MCF 10A (cell line): ENCODE measurements at regions not wholly inside any gene's neighbourhood (a gene's known extent, or its start where the extent isn't known, plus 50 kb on each side); places are given as distances from the start of the nearest gene placed in this dataset.

Experiments used
- BruUV-seq: library from RNA; stranded (reverse); fragments of 400-500 nt; replicated peaks from 2 replicates; lab custom pipeline; 2021; lab: Mats Ljungman, UMichigan
- CTCF ChIA-PET: fragments of 300-600 bp; sonication (Branson Sonifier 250); formaldehyde crosslinking; extraction: SDS; loops from one replicate; lab custom pipeline; 2021; ENCODE audit warnings: antibody characterized with exemption, inconsistent platforms; lab: Yijun Ruan, JAX
- POLR2A ChIA-PET: fragments of 300-600, 350-650 bp; sonication (Branson Sonifier 250); formaldehyde crosslinking; extraction: SDS; loops from one replicate; lab custom pipeline; 2020; ENCODE audit warnings: antibody characterized with exemption, inconsistent platforms; lab: Yijun Ruan, JAX
- DNase-seq: peaks from one replicate; pipeline ENCODE4 v3.0.0-alpha.2; 2018; ENCODE audit not compliant: unreplicated experiment
- H3K27ac Mint-ChIP-seq: one replicate; pipeline ENCODE4 v1.8.0; 2022; ENCODE audit warnings: mild to moderate bottlenecking, low read depth, mixed read lengths; ENCODE audit not compliant: unreplicated experiment
- H3K27me3 Mint-ChIP-seq: one replicate; pipeline ENCODE4 v1.8.0; 2022; ENCODE audit warnings: mixed read lengths; ENCODE audit not compliant: insufficient read depth, unreplicated experiment
- H3K36me3 Mint-ChIP-seq: one replicate; pipeline ENCODE4 v1.8.0; 2022; ENCODE audit warnings: mild to moderate bottlenecking, moderate library complexity, mixed read lengths; ENCODE audit not compliant: insufficient read depth, unreplicated experiment
- H3K4me1 Mint-ChIP-seq: one replicate; pipeline ENCODE4 v1.8.0; 2022; ENCODE audit warnings: mixed read lengths; ENCODE audit not compliant: insufficient read depth, unreplicated experiment
- H3K4me3 Mint-ChIP-seq: one replicate; pipeline ENCODE4 v1.8.0; 2022; ENCODE audit warnings: mild to moderate bottlenecking, moderate library complexity, mixed read lengths; ENCODE audit not compliant: unreplicated experiment
- H3K9me3 Mint-ChIP-seq: one replicate; pipeline ENCODE4 v1.8.0; 2022; ENCODE audit warnings: mixed read lengths; ENCODE audit not compliant: unreplicated experiment
- intact Hi-C: fragments of 100-400 bp; cut with micrococcal nuclease; formaldehyde crosslinking; loops from 2 replicates; pipeline ENCODE4 v1.14.1; 2022
- TF ChIP-seq, protein P1 (sequence below): fragments of 200-600 bp; IDR thresholded peaks from one replicate; pipeline ENCODE4 v1.8.0; 2022; ENCODE audit warnings: antibody characterized with exemption, mild to moderate bottlenecking; ENCODE audit not compliant: unreplicated experiment

GRCh38 chr12:97862072-97862471 is 399.5 kb downstream of the RMST start:
- TF ChIP-seq, protein P1, sequence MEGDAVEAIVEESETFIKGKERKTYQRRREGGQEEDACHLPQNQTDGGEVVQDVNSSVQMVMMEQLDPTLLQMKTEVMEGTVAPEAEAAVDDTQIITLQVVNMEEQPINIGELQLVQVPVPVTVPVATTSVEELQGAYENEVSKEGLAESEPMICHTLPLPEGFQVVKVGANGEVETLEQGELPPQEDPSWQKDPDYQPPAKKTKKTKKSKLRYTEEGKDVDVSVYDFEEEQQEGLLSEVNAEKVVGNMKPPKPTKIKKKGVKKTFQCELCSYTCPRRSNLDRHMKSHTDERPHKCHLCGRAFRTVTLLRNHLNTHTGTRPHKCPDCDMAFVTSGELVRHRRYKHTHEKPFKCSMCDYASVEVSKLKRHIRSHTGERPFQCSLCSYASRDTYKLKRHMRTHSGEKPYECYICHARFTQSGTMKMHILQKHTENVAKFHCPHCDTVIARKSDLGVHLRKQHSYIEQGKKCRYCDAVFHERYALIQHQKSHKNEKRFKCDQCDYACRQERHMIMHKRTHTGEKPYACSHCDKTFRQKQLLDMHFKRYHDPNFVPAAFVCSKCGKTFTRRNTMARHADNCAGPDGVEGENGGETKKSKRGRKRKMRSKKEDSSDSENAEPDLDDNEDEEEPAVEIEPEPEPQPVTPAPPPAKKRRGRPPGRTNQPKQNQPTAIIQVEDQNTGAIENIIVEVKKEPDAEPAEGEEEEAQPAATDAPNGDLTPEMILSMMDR: no peak
- DNase-seq: no peak
- H3K36me3 Mint-ChIP-seq: no peaks in the 10 kb centered on the region
- no peak overlapping the region for H3K27ac Mint-ChIP-seq
- H3K4me3 Mint-ChIP-seq: no peak overlapping the region
- BruUV-seq: no TSS peak
- H3K27me3 Mint-ChIP-seq: no peaks in the 10 kb centered on the region
- peaks cover 18% of the 10 kb centered on the region for H3K9me3 Mint-ChIP-seq
- intact Hi-C loops: no loop called here
- CTCF ChIA-PET: interaction anchor here (0.6 kb wide), 1 partner anchor 386 kb away, joined by 3 read pairs; no protein-coding TSS in a partner anchor
- H3K4me1 Mint-ChIP-seq: no peaks in the 10 kb centered on the region
- POLR2A ChIA-PET: no interaction called here

DNA sequence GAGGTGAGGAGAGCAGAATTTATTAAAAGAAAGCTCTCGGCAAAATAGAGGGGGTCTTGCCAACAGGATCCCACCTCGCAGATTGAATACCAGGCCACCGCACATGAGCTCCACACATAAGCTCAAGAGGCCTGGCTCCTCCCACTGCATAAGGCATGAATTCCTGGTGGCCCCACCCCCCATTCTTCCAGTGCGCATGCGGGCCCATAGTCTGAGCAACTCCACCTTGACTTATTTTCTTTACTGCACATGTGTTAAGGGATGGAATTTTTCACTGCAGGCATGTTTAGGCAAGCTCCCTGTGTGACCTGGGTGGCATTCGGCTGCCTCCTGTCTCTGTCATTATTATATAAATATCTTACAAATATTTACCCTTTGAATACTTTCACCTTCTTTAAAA is 412.5 kb downstream of the RMST start:
- H3K4me1 Mint-ChIP-seq: no peaks in the 10 kb centered on the region
- ChIA-PET POLR2A (no interaction called here), CTCF (interaction anchor here (0.6 kb wide), 1 partner anchor 18 kb away, joined by 3 read pairs; no protein-coding TSS in a partner anchor)
- H3K36me3 Mint-ChIP-seq: no peaks in the 10 kb centered on the region
- intact Hi-C loops: no loop called here
- BruUV-seq: no TSS peak
- TF ChIP-seq, protein P1: no peak
- peaks cover 15% of the 10 kb centered on the region for H3K9me3 Mint-ChIP-seq
- no peak overlapping the region for H3K4me3 Mint-ChIP-seq
- no peak for DNase-seq
- H3K27ac Mint-ChIP-seq: peak overlapping the region; percentile 67
- H3K27me3 Mint-ChIP-seq: no peaks in the 10 kb centered on the region

DNA sequence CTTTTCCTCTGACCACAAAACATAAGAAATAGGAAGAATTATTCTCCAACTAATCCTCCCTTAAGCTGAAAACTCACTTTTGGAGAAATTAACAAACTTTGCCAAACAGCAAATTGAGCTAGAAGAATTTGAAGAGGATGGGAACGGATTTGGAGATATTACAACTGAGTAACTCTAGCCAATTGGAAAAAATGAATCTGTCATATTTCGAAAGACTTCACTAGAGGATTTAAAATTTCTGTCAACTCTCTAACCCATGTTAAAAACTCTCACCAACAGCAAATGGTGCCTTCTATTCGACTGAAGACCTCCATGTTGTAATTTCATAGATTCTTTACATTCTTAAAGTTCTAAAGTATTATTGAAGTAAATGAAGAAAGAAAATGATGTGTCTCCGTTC is 414.2 kb downstream of the RMST start:
- H3K4me3 Mint-ChIP-seq: no peak overlapping the region
- H3K27me3 Mint-ChIP-seq: no peaks in the 10 kb centered on the region
- no TSS peak for BruUV-seq
- CTCF ChIA-PET: interaction anchor here (0.6 kb wide), 1 partner anchor 154 kb away, joined by 3 read pairs; no protein-coding TSS in a partner anchor
- DNase-seq: no peak
- H3K4me1 Mint-ChIP-seq: no peaks in the 10 kb centered on the region
- intact Hi-C loops: no loop called here
- no peaks in the 10 kb centered on the region for H3K36me3 Mint-ChIP-seq
- TF ChIP-seq, protein P1: no peak
- POLR2A ChIA-PET: interaction anchor here (0.6 kb wide), 1 partner anchor 85 kb away, joined by 3 read pairs; no protein-coding TSS in a partner anchor
- H3K27ac Mint-ChIP-seq: no peak overlapping the region
- H3K9me3 Mint-ChIP-seq: peaks cover 15% of the 10 kb centered on the region

DNA sequence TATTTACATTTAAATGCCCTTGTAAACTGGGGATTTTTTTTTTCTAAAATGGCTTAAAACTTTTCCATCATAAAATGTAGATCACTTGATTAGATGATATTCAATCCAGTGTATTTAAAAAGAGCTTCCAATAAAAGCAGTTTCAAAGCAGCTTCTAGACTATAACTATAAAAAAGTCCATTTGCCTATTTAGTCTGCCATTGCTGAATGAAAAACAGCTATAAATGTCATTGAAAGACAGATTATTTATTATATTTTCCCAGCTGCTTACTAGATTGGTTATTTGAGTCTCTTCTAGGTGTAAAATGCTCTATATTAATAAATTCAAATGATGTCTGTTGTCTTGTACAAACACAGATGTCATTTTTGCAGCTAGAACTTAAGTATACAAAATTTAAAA is 414.8 kb downstream of the RMST start:
- no peaks in the 10 kb centered on the region for H3K4me1 Mint-ChIP-seq
- H3K27ac Mint-ChIP-seq: no peak overlapping the region
- H3K36me3 Mint-ChIP-seq: no peaks in the 10 kb centered on the region
- peaks cover 15% of the 10 kb centered on the region for H3K9me3 Mint-ChIP-seq
- intact Hi-C loops: no loop called here
- ChIA-PET POLR2A (no interaction called here), CTCF (no interaction called here)
- no peaks in the 10 kb centered on the region for H3K27me3 Mint-ChIP-seq
- no peak for DNase-seq
- BruUV-seq: no TSS peak
- TF ChIP-seq, protein P1: no peak
- H3K4me3 Mint-ChIP-seq: no peak overlapping the region
